Hepatocyte (in vitro differentiated cells): ENCODE measurements at regions not wholly inside any gene's neighbourhood (a gene's known extent, or its start where the extent isn't known, plus 50 kb on each side); places are given as distances from the start of the nearest gene placed in this dataset.

Experiments
- DNase-seq: peaks from one replicate; pipeline ENCODE4 v3.0.0-alpha.2; 2016; ENCODE audit warnings: low spot score
- H2AFZ ChIP-seq: fragments of 200-600 bp; sonication (generic); 2 replicates; pipeline ENCODE4 v1.6.0; 2016; ENCODE audit warnings: antibody characterized with exemption, mild to moderate bottlenecking
- H3K27ac ChIP-seq: fragments of 200-600 bp; sonication (generic); 2 replicates; pipeline ENCODE4 v1.5.1; 2016; ENCODE audit warnings: mild to moderate bottlenecking
- H3K27me3 ChIP-seq: fragments of 200-600 bp; sonication (generic); 2 replicates; pipeline ENCODE4 v1.6.1; 2016
- H3K36me3 ChIP-seq: fragments of 200-600 bp; sonication (generic); replicated peaks from 2 replicates; pipeline ENCODE4 v1.5.1; 2016; ENCODE audit warnings: low read depth; ENCODE audit not compliant: insufficient read depth
- H3K4me1 ChIP-seq: fragments of 200-600 bp; sonication (generic); 2 replicates; pipeline ENCODE4 v1.5.1; 2016; ENCODE audit warnings: mild to moderate bottlenecking, moderate library complexity; ENCODE audit not compliant: insufficient read depth
- H3K4me2 ChIP-seq: fragments of 200-600 bp; sonication (generic); 2 replicates; pipeline ENCODE4 v1.6.0; 2016
- H3K4me3 ChIP-seq: fragments of 200-600 bp; sonication (generic); 2 replicates; pipeline ENCODE4 v1.5.1; 2016; ENCODE audit warnings: mild to moderate bottlenecking
- H3K79me2 ChIP-seq: fragments of 200-600 bp; sonication (generic); 2 replicates; pipeline ENCODE4 v1.6.0; 2017; ENCODE audit warnings: mild to moderate bottlenecking
- H3K9me2 ChIP-seq: fragments of 200-600 bp; sonication (generic); replicated peaks from 2 replicates; pipeline ENCODE4 v1.6.0; 2017; ENCODE audit warnings: mild to moderate bottlenecking; ENCODE audit not compliant: insufficient read depth
- H3K9me3 ChIP-seq: fragments of 200-600 bp; sonication (generic); 2 replicates; pipeline ENCODE4 v1.5.1; 2016; ENCODE audit warnings: low read depth, mild to moderate bottlenecking
- H4K20me1 ChIP-seq: fragments of 200-600 bp; sonication (generic); 2 replicates; pipeline ENCODE4 v1.6.0; 2016; ENCODE audit warnings: mild to moderate bottlenecking; ENCODE audit not compliant: insufficient read depth, poor library complexity, severe bottlenecking
- EZH2 ChIP-seq: fragments of 200-600 bp; sonication (generic); IDR thresholded peaks from 2 replicates; pipeline ENCODE4 v1.6.1; 2016; ENCODE audit warnings: antibody characterized with exemption, mild to moderate bottlenecking, borderline replicate concordance
- EZH2phosphoT487 ChIP-seq: fragments of 200-600 bp; sonication (generic); IDR thresholded peaks from one replicate; pipeline ENCODE4 v1.6.1; 2018; ENCODE audit warnings: antibody characterized with exemption, mild to moderate bottlenecking, low read depth, moderate library complexity; ENCODE audit not compliant: unreplicated experiment, severe bottlenecking
- WGBS: methylation state at CpG from one replicate; pipeline ENCODE4 v1.1.6; 2016; ENCODE audit warnings: low lambda C conversion rate; ENCODE audit errors: missing lambda C conversion rate; 5-methylcytosine and 5-hydroxymethylcytosine counted together
- TF ChIP-seq, protein P1 (sequence below): fragments of 200-600 bp; sonication (generic); IDR thresholded peaks from 2 replicates; pipeline ENCODE4 v1.5.1; 2016; ENCODE audit warnings: antibody characterized with exemption, mild to moderate bottlenecking; ENCODE audit not compliant: poor library complexity

DNA sequence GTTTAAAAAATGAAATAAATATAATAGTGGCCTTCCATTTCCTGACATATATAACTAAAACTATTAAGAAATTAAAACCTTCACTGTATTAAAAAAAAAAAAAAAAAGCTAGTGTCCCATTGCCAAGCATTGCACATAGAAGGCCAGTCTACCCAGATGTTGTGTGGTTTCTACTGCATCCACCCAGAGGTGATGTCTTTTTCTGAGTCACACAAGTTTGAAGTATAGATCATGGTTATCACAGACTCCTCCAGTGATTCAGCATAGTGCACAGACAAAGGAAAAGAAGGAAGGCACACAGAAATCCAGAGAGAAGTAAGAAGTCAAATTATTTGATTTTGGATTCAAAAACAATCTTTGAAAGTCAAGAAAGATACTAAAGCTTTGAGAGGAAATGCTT is 429.0 kb downstream of the ETV1 start:
- DNase-seq = no peak
- no peak overlapping the region for H3K27ac ChIP-seq
- no peaks in the 10 kb centered on the region for H3K9me3 ChIP-seq
- H3K79me2 ChIP-seq = no peaks in the 10 kb centered on the region
- TF ChIP-seq, protein P1, sequence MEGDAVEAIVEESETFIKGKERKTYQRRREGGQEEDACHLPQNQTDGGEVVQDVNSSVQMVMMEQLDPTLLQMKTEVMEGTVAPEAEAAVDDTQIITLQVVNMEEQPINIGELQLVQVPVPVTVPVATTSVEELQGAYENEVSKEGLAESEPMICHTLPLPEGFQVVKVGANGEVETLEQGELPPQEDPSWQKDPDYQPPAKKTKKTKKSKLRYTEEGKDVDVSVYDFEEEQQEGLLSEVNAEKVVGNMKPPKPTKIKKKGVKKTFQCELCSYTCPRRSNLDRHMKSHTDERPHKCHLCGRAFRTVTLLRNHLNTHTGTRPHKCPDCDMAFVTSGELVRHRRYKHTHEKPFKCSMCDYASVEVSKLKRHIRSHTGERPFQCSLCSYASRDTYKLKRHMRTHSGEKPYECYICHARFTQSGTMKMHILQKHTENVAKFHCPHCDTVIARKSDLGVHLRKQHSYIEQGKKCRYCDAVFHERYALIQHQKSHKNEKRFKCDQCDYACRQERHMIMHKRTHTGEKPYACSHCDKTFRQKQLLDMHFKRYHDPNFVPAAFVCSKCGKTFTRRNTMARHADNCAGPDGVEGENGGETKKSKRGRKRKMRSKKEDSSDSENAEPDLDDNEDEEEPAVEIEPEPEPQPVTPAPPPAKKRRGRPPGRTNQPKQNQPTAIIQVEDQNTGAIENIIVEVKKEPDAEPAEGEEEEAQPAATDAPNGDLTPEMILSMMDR = no peak
- no peak for TF ChIP-seq EZH2
- TF ChIP-seq EZH2phosphoT487 = no peak
- no peaks in the 10 kb centered on the region for H3K36me3 ChIP-seq
- no peaks in the 10 kb centered on the region for H3K27me3 ChIP-seq
- H3K4me2 ChIP-seq = no peak overlapping the region
- H4K20me1 ChIP-seq = no peaks in the 10 kb centered on the region
- H3K9me2 ChIP-seq = no peaks in the 10 kb centered on the region
- H3K4me3 ChIP-seq = no peak overlapping the region
- H2AFZ ChIP-seq = no peak overlapping the region
- no peaks in the 10 kb centered on the region for H3K4me1 ChIP-seq

DNA sequence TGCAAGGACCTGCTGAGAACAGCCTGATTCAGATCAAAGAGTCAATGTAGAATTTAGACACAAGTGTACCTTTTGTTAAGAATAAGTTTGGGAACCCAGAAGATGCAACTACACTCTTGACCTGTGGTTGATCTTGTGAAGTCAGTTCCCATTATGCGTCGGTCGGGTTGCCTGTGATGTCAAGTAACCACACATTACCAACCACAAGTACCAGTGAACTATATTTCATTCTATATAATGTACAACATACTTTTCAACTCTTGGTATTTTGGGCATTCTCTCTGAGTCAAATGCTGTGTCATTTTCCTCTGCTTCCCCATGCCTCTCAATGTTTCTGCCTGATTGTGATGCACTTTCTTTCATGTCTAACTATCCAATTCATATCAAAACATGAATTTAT is 426.2 kb downstream of the ETV1 start:
- DNase-seq = no peak
- WGBS = 97% methylated on average over 3 of the region's 3 CpGs
- no peaks in the 10 kb centered on the region for H3K79me2 ChIP-seq
- H3K4me2 ChIP-seq = no peak overlapping the region
- H3K9me3 ChIP-seq = no peaks in the 10 kb centered on the region
- H3K27ac ChIP-seq = no peak overlapping the region
- TF ChIP-seq, protein P1 = no peak
- TF ChIP-seq EZH2 = no peak
- TF ChIP-seq EZH2phosphoT487 = no peak
- H3K4me1 ChIP-seq = no peaks in the 10 kb centered on the region
- no peak overlapping the region for H2AFZ ChIP-seq
- H3K9me2 ChIP-seq = no peaks in the 10 kb centered on the region
- no peaks in the 10 kb centered on the region for H3K27me3 ChIP-seq
- H3K4me3 ChIP-seq = no peak overlapping the region
- H4K20me1 ChIP-seq = no peaks in the 10 kb centered on the region
- H3K36me3 ChIP-seq = no peaks in the 10 kb centered on the region

DNA sequence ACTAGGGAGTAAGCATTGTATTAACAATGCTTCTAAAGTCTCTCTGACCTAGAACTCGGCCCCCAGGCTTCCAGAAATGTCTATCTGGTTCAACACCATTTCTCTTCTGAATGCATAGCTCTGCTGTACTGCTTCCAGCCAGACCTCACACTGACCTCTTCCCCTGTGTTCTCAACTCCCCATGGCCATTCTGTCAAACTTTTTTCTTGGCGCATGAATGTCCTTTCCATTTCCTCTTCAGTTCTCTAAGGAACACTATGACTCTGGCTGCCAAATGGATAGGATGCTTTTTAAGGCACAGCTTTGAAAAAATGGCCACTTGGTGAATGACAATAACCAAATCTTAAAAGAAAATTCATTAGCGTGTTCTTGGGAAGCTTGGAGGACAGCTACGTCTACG is 425.8 kb downstream of the ETV1 start:
- Histone ChIP-seq H3K79me2 (no peaks in the 10 kb centered on the region), H3K36me3 (no peaks in the 10 kb centered on the region), H3K27ac (no peak overlapping the region), H3K4me1 (no peaks in the 10 kb centered on the region), H3K9me3 (no peaks in the 10 kb centered on the region), H3K4me3 (no peak overlapping the region), H4K20me1 (no peaks in the 10 kb centered on the region), H3K27me3 (no peaks in the 10 kb centered on the region), H3K9me2 (no peaks in the 10 kb centered on the region), H2AFZ (no peak overlapping the region), H3K4me2 (no peak overlapping the region)
- TF ChIP-seq EZH2phosphoT487 = no peak
- TF ChIP-seq EZH2 = no peak
- TF ChIP-seq, protein P1 = no peak
- no peak for DNase-seq
- WGBS = 95% methylated on average over 5 of the region's 5 CpGs

DNA sequence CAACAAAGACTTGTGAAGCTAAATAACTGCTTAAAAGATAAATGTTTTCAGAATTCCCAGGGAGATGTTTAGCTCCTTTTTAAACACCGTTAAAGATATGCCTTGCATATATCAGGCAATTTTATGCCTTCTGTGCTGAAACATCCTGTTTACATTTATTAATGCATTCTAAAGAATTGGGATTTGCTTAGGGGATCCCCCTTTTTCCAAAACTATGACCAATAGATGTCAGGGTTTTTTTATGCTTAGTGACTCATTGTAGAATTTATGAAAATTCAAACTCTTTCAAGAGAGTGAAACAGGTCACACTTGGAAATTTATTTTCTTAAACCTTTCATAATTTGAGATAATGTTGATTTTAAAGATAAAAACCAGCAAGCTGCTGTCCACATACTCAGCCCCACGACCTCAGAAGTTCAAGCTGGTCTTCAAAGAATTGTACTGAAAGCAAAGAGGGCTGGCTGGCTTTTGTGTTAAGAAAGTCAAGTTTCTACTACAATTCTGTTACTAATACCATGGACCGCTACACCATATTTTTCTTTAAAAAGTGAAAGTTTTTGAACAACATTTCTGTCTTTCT is 411.8 kb downstream of the ETV1 start:
- Histone ChIP-seq H3K79me2 (no peaks in the 10 kb centered on the region), H3K27me3 (no peaks in the 10 kb centered on the region), H3K4me2 (no peak overlapping the region), H4K20me1 (no peaks in the 10 kb centered on the region), H3K9me2 (no peaks in the 10 kb centered on the region), H3K4me1 (no peaks in the 10 kb centered on the region), H2AFZ (no peak overlapping the region), H3K27ac (no peak overlapping the region), H3K9me3 (no peaks in the 10 kb centered on the region), H3K36me3 (no peaks in the 10 kb centered on the region), H3K4me3 (no peak overlapping the region)
- TF ChIP-seq, protein P1 = no peak
- TF ChIP-seq EZH2phosphoT487 (no peak), EZH2 (no peak)
- 67% methylated on average over 3 of the region's 3 CpGs for WGBS
- DNase-seq = no peak
